HL-60 (cell line): ENCODE measurements at regions not wholly inside any gene's neighbourhood (a gene's known extent, or its start where the extent isn't known, plus 50 kb on each side); places are given as distances from the start of the nearest gene placed in this dataset.

ENCODE experiments used
- DNase-seq, 2 experiments: peaks; one replicate each; pipeline ENCODE4 v3.0.0-alpha.2; 2010 to 2020; ENCODE audit warnings: low read depth in 1 of 2, low spot score in 1 of 2
- H3K27ac ChIP-seq: fragments of 250-450 bp; sonication (Bioruptor Pico); replicated peaks from 2 replicates; pipeline ENCODE4 v1.5.1; 2020; ENCODE audit warnings: mild to moderate bottlenecking, moderate library complexity
- H3K27me3 ChIP-seq: fragments of 250-450 bp; sonication (Bioruptor Pico); 2 replicates; pipeline ENCODE4 v1.5.1; 2021; ENCODE audit warnings: mild to moderate bottlenecking, moderate library complexity; ENCODE audit not compliant: insufficient read depth, poor library complexity, severe bottlenecking
- H3K4me3 ChIP-seq: replicated peaks from 2 replicates; pipeline ENCODE4 v1.5.1; 2011; ENCODE audit warnings: mild to moderate bottlenecking, control low read depth, low read length; ENCODE audit not compliant: insufficient read depth
- GABPA ChIP-seq: IDR thresholded peaks from 2 replicates; pipeline ENCODE4 v1.6.1; 2012; ENCODE audit warnings: low read depth
- POLR2AphosphoS5 ChIP-seq: IDR thresholded peaks from 2 replicates; pipeline ENCODE4 v1.6.1; 2012; ENCODE audit warnings: low read depth
- SPI1 ChIP-seq: IDR thresholded peaks from 2 replicates; pipeline ENCODE4 v1.6.1; 2012; ENCODE audit warnings: low read depth, mild to moderate bottlenecking, borderline replicate concordance
- TF ChIP-seq, protein P1 (sequence below): IDR thresholded peaks from one replicate; pipeline ENCODE4 v1.5.1; 2011; ENCODE audit warnings: low read length, control low read depth, inconsistent platforms; ENCODE audit not compliant: insufficient read depth
- TF ChIP-seq, protein P2 (sequence below): IDR thresholded peaks from 2 replicates; pipeline ENCODE4 v1.6.1; 2012; ENCODE audit warnings: low read depth; ENCODE audit not compliant: insufficient replicate concordance

DNA sequence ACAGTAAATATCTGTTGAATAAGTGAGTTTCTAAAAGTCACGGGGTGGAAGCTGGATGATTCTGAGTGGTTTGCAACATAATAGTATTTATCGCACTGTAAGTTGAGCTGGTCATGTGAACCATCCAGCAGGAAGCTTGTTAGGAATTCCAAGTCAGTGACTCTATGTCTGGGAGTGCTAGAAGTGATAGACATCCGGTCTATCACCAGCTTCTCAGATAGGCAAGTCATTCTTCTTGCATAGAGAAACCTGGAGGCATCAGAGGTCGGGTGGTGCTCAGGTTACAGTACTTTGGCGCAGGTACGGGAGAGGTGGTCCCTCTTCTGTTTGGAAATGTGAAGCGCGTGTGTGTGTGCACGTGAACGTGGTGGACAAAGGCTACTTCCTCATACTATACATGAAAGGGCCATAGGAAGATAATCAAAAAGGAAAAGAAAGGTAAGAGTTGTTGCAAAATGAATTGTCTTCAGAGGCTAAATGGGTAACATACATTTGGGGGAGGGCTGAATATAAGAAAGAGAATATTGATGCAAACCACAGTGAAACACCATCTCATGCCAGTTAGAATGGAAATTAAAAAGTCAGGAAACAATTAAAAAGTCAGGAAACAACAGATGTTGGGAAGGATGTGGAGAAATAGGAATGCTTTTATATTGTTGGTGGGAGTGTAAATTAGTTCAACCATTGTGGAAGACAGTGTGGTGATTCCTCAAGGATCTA is 299.3 kb upstream of the ZFP64 start:
- DNase-seq: no peak
- no peak overlapping the region for H3K4me3 ChIP-seq

DNA sequence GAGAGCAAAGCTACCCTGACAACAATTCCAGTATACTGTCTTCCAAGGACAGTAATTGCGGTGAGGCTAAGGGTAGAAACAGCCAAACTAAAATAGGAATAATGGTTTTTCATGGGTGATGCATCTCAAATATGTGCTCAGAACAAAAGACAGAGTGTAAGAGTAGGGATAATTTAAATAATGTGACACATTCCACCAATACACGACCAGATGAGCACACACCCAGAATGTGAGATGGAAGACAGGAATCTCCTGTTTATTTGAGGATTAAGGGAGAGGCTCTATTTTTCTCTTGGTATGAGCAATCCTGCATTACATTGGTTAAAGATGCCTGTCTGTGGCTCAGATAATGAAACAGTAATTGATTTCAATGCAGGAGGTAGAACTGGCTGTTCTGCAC is 292.9 kb upstream of the ZFP64 start:
- TF ChIP-seq SPI1: no peak
- TF ChIP-seq, protein P1, sequence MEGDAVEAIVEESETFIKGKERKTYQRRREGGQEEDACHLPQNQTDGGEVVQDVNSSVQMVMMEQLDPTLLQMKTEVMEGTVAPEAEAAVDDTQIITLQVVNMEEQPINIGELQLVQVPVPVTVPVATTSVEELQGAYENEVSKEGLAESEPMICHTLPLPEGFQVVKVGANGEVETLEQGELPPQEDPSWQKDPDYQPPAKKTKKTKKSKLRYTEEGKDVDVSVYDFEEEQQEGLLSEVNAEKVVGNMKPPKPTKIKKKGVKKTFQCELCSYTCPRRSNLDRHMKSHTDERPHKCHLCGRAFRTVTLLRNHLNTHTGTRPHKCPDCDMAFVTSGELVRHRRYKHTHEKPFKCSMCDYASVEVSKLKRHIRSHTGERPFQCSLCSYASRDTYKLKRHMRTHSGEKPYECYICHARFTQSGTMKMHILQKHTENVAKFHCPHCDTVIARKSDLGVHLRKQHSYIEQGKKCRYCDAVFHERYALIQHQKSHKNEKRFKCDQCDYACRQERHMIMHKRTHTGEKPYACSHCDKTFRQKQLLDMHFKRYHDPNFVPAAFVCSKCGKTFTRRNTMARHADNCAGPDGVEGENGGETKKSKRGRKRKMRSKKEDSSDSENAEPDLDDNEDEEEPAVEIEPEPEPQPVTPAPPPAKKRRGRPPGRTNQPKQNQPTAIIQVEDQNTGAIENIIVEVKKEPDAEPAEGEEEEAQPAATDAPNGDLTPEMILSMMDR: no peak
- TF ChIP-seq GABPA: no peak
- TF ChIP-seq, protein P2, sequence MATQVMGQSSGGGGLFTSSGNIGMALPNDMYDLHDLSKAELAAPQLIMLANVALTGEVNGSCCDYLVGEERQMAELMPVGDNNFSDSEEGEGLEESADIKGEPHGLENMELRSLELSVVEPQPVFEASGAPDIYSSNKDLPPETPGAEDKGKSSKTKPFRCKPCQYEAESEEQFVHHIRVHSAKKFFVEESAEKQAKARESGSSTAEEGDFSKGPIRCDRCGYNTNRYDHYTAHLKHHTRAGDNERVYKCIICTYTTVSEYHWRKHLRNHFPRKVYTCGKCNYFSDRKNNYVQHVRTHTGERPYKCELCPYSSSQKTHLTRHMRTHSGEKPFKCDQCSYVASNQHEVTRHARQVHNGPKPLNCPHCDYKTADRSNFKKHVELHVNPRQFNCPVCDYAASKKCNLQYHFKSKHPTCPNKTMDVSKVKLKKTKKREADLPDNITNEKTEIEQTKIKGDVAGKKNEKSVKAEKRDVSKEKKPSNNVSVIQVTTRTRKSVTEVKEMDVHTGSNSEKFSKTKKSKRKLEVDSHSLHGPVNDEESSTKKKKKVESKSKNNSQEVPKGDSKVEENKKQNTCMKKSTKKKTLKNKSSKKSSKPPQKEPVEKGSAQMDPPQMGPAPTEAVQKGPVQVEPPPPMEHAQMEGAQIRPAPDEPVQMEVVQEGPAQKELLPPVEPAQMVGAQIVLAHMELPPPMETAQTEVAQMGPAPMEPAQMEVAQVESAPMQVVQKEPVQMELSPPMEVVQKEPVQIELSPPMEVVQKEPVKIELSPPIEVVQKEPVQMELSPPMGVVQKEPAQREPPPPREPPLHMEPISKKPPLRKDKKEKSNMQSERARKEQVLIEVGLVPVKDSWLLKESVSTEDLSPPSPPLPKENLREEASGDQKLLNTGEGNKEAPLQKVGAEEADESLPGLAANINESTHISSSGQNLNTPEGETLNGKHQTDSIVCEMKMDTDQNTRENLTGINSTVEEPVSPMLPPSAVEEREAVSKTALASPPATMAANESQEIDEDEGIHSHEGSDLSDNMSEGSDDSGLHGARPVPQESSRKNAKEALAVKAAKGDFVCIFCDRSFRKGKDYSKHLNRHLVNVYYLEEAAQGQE: no peak
- TF ChIP-seq POLR2AphosphoS5: no peak
- H3K27ac ChIP-seq: no peak overlapping the region
- no peak overlapping the region for H3K4me3 ChIP-seq
- H3K27me3 ChIP-seq: peaks cover 2% of the 10 kb centered on the region
- no peak for DNase-seq

More for the DNA sequence above, 299.3 kb upstream of the ZFP64 start:
- TF ChIP-seq, protein P2: no peak
- no peak for TF ChIP-seq SPI1
- no peak for TF ChIP-seq GABPA
- TF ChIP-seq POLR2AphosphoS5: no peak
- TF ChIP-seq, protein P1: no peak
- no peak overlapping the region for H3K27ac ChIP-seq
- peaks cover 20% of the 10 kb centered on the region for H3K27me3 ChIP-seq

DNA sequence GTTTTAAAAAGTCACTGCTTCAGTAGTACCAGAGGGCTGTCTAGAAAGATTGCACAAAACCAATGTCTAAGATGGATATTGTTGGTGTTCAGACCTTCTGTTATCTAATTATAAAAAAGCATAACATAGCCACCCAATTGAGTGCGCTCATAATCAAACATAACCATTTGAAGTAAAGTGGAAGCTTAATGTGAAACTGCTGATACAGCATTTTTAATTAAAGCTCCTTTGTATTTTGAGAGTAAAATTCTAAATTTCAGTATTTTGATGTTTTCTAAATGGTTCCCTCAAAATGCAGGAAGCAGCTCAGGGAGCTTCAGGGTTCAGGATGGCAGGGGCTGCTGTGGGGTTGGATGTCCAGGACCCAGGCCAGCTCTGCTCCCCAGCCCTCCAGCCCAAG is 291.8 kb upstream of the ZFP64 start:
- no peak overlapping the region for H3K27ac ChIP-seq
- peaks cover 2% of the 10 kb centered on the region for H3K27me3 ChIP-seq
- TF ChIP-seq, protein P1: no peak
- TF ChIP-seq POLR2AphosphoS5 (no peak), GABPA (no peak), SPI1 (no peak)
- TF ChIP-seq, protein P2: no peak
- no peak for DNase-seq
- no peak overlapping the region for H3K4me3 ChIP-seq
